ENCODE measurements at regions not wholly inside any gene's neighbourhood (a gene's known extent, or its start where the extent isn't known, plus 50 kb on each side); places are given as distances from the start of the nearest gene placed in this dataset.

GRCh38 chr1:244988521-244988920 lies 124.2 kb upstream of the HNRNPU start:
- FAIRE-seq (no peak), DNase-seq (ENCODE audit: low spot score in 2 of 2) (no peak)

GRCh38 chr1:244980605-244981004 lies 116.3 kb upstream of the HNRNPU start:
- no peak for FAIRE-seq
- no peak for DNase-seq (ENCODE audit: low spot score in 2 of 2)

DNA sequence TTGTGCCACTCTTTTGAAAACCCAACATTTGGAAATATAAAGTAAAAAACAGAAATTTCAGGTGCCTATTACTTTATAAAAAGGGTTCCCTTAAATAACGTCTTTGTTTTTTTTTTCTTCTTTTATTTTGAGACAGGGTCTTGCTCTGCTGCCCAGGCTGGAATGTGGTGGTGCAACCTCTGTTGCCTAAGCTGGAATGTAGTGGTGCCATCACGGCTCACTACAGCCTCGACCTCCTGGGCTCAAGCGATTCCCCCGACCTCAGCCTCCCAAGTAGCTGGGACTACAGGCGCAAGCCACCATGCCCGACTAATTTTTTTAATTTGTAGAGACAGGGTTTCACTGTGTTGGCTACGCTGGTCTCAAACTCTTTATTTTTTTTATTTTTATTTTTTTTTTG lies 110.2 kb upstream of the HNRNPU start:
- no peak for DNase-seq (ENCODE audit: low spot score in 2 of 2)
- no peak for FAIRE-seq

DNA sequence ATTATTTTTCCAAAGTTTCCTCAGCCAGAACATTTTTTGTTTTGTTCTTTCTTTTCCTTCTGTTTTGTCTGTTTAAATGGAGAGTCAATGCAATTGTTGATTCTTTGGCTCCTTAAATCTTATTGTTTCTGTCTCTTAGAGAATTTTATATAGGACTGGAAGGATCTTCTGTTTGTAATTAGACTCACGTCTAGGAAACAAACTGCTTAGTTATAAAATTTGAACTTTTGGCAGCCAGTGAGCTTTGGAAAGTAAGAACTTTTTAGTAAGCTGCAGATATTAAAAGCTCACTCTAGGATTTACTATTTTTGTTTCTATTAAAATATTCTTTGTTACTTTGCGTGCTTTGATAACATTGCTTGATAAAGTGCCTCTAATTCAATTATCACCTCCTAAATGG lies 109.8 kb upstream of the HNRNPU start:
- DNase-seq (ENCODE audit: low spot score in 2 of 2) (no peak), FAIRE-seq (no peak)

GRCh38 chr1:244971552-244972216 lies 107.3 kb upstream of the HNRNPU start:
- no peak for DNase-seq (ENCODE audit: low spot score in 2 of 2)
- FAIRE-seq = no peak

DNA sequence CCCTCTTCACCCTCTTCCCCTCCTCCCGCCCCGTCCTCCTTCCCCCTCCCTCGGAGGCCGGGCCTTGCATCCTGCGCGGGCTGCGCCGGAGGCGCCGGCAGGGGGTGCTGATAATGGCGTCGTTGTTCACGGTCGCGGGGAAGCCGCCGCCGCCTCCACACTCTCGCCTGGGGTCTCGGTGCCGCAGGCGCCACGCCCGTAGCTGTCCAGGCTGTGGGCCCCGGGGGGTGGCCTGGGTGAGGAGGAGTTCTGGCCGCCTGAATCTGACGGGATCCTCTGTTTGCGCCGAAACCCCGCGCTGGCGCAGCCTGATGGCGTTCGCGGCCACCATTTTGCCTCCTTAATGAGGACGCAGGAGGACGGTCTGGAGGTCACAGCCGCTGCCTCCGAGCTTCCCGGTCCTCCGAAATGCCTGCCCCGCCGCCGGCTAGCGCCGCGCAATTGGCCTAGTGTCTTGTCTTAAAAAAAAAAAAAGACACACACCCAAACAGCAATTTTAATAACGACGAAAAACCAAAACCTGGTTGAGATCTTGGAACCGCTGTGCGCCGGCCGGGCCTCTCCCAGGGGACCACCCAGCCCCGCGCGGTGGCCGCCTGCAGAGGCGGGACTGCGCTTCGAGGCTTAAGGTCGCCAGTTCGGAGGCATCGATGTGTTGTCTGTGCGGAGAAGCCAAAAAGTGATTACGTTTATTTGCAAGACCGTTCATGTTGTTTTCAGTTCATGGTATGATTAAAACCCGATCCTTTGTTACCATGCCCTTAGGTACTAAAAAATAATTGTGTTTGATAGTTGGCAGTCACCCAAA lies 106.6 kb upstream of the HNRNPU start:
- FAIRE-seq (no peak), DNase-seq (ENCODE audit: low spot score in 2 of 2) (peak; percentile 72 to 81)

GRCh38 chr1:244970236-244970743 lies 105.9 kb upstream of the HNRNPU start:
- no peak for FAIRE-seq
- DNase-seq (ENCODE audit: low spot score in 2 of 2) = no peak

- no peak for FAIRE-seq
- DNase-seq (ENCODE audit: low spot score in 2 of 2) = peak in 1 of 2 donors; percentile 27
Measured at GRCh38 chr1:244969355-244970235, 105.3 kb upstream of the HNRNPU start.

- peak; percentile 8 for FAIRE-seq
- DNase-seq (ENCODE audit: low spot score in 2 of 2) = no peak
Measured at GRCh38 chr1:244968881-244969280, 104.5 kb upstream of the HNRNPU start.

GRCh38 chr1:244968471-244968871 lies 104.1 kb upstream of the HNRNPU start:
- no peak for FAIRE-seq

DNA sequence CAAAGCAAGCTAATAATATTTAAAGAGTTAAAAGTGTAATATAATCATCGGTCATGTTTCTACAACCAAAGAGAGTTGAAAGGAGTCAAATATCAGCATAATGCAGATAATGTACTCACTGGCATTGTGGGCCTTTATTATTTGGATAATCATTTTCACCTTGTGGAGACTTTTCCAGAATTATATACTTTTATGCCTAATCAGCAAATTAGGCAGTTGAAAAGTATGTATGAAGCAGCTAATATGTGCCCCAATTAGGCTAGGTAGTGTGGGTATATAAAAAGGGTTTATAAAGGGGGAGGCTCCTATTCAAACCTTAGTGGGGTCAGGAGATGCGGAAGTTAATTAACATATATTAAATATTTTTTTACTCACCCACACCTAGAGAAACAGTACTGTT lies 102.8 kb upstream of the HNRNPU start:
- FAIRE-seq (no peak), DNase-seq (ENCODE audit: low spot score in 2 of 2) (no peak)

More at GRCh38 chr1:244968471-244968871, 104.1 kb upstream of the HNRNPU start:
- DNase-seq (ENCODE audit: low spot score in 2 of 2) = no peak

DNA sequence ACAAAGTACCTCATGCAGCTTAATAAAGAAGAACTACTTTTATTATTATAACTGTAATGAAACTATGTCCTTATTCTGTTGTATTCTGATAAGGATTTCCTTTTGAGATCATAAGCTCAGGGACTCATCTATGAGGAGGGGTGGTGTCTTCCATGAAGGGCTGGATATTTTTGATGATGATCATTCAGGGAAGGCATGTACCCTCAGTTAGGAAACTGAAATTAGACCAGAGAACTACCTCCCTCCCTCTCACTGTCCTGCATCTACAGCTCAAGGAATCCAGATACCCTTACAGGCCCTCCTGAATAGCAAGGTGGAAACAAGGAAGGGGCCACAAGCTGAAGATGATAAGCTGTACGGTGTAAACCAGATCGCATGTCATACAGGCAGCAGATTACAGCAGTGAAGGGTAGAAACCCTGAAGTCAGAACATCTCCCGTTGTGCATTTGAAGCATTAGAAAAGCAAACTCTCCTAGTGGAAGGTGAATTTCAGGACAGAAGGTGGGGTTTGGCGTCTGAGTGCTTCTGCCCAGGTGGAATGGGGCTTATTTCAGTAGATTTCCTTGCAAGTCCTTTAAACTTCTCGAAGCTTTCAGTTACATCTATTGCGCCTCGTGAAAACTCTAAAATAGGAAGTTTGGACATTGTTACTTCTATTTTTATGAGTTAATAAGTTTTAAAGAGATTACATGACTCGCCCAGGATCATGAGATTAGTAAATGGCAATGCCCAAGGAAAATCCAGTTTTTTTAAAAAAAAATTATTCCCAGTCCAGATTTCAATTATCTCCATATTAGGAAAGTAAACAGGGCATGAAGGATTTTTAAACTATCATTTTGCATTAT lies 101.1 kb upstream of the HNRNPU start:
- no peak for FAIRE-seq
- no peak for DNase-seq (ENCODE audit: low spot score in 2 of 2)

DNA sequence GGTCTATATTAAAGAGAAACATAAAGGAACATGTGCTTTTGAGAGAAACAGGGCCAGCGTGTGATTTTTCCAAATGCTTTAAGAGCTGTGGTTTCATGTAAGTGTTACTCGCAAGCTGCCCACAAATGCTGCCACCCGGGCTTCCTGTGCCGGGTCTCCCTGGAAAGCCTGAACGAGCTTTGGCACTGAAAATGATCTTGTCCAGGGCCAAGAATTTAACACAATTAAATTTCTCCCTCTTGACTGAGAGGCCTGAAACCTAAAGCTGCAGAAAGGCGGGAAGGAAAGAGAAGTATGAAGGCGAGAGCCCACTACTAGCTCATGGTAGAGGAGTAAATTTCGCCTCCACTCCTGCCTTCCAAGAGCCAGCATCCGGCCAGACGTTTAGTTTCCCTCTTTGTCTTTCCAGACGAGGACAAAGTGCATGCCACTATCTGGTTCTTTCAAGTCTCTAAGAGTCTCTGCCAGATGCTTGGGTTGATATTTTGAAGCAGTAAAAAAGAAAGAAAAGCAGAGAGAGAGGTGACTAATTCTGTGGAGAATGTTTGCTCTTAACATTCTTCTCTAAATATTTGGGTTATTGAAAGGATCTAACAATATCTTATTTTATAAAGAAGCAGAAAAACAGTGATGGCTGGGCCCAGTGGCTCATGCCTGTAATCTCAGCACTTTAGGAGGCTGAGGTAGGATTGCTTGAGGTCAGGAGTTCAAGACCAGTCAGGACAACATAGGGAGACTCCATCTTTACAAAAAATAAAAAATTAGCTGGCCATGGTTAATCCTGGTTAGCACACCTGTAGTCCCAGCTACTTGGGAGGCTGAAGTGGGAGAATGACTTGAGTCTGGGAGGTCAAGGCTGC lies 100.0 kb upstream of the HNRNPU start:
- FAIRE-seq (no peak), DNase-seq (ENCODE audit: low spot score in 2 of 2) (no peak)

- DNase-seq (ENCODE audit: low spot score in 2 of 2) (no peak), FAIRE-seq (no peak)
Measured at GRCh38 chr1:244963231-244963826, 99.0 kb upstream of the HNRNPU start.

DNA sequence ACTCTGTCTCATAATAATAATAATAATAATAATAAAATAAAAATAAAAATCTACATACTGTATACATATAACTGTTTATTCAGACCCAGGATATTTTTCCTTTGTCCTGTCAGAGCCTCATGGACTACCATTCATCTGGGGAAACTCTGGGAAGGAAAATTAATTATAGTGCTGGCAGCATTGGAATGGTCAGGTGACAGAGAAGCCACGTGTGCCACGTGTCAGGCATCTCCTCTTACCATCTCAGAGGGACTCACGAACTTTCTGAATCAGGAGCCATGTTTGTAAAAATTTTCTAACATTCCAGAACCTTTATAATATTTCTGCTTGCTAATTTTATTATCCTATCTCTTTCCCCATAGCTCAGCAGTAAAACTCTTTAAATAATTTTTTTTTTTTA lies 97.8 kb upstream of the HNRNPU start:
- DNase-seq (ENCODE audit: low spot score in 2 of 2) (no peak), FAIRE-seq (no peak)

DNA sequence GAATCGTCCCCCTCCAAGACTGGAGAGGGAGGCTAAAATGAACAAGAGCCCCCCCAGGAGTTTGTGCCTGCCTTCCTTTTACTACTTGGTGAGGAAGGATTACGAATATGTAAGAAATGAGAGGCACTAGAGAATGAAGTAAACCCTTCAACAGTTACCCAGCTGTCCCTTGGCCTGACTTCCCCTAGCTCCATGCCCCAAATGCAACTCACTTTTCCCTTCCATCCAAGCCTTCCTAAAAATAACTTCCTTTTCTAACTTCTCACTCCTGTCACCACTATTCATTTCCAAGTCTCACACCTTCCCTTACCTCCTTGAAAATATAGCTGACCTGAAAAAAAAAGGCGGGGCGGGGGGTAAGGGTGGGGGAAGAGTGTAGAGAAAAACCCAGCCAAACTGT lies 96.6 kb upstream of the HNRNPU start:
- DNase-seq (ENCODE audit: low spot score in 2 of 2) (no peak), FAIRE-seq (no peak)

- DNase-seq (ENCODE audit: low spot score in 2 of 2) (no peak), FAIRE-seq (no peak)
Measured at GRCh38 chr1:244958593-244958992, 94.2 kb upstream of the HNRNPU start.

DNA sequence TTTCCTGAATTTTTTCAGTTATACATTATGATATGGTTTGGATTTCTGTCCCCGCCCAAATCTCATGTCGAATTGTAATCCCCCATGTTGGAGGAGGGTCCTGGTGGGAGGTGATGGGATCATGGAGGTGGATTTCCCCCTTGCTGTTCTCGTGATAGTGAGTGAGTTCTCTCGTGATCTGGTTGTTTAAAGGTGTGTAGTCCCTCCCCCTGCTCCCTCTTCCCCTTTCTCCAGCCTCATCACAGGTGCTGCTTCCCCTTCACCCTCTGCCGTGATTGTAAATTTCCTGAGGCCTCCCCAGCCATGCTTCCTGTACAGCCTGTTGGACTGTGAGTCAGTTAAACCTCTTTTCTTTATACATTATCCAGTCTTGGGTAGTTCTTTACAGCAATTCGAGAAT lies 93.2 kb upstream of the HNRNPU start:
- no peak for FAIRE-seq
- DNase-seq (ENCODE audit: low spot score in 2 of 2) = no peak

GRCh38 chr1:244957122-244957521 lies 92.8 kb upstream of the HNRNPU start:
- DNase-seq (ENCODE audit: low spot score in 2 of 2) (no peak), FAIRE-seq (no peak)

All from frontal cortex (tissue), 3 donors.